Hepatocyte (in vitro differentiated cells): ENCODE measurements at regions not wholly inside any gene's neighbourhood (a gene's known extent, or its start where the extent isn't known, plus 50 kb on each side); places are given as distances from the start of the nearest gene placed in this dataset.

Experiments used
- EZH2 ChIP-seq: fragments of 200-600 bp; sonication (generic); IDR thresholded peaks from 2 replicates; pipeline ENCODE4 v1.6.1; 2016; ENCODE audit warnings: antibody characterized with exemption, mild to moderate bottlenecking, borderline replicate concordance
- EZH2phosphoT487 ChIP-seq: fragments of 200-600 bp; sonication (generic); IDR thresholded peaks from one replicate; pipeline ENCODE4 v1.6.1; 2018; ENCODE audit warnings: antibody characterized with exemption, mild to moderate bottlenecking, low read depth, moderate library complexity; ENCODE audit not compliant: unreplicated experiment, severe bottlenecking
- TF ChIP-seq, protein P1 (sequence below): fragments of 200-600 bp; sonication (generic); IDR thresholded peaks from 2 replicates; pipeline ENCODE4 v1.5.1; 2016; ENCODE audit warnings: antibody characterized with exemption, mild to moderate bottlenecking; ENCODE audit not compliant: poor library complexity

- TF ChIP-seq, protein P1, sequence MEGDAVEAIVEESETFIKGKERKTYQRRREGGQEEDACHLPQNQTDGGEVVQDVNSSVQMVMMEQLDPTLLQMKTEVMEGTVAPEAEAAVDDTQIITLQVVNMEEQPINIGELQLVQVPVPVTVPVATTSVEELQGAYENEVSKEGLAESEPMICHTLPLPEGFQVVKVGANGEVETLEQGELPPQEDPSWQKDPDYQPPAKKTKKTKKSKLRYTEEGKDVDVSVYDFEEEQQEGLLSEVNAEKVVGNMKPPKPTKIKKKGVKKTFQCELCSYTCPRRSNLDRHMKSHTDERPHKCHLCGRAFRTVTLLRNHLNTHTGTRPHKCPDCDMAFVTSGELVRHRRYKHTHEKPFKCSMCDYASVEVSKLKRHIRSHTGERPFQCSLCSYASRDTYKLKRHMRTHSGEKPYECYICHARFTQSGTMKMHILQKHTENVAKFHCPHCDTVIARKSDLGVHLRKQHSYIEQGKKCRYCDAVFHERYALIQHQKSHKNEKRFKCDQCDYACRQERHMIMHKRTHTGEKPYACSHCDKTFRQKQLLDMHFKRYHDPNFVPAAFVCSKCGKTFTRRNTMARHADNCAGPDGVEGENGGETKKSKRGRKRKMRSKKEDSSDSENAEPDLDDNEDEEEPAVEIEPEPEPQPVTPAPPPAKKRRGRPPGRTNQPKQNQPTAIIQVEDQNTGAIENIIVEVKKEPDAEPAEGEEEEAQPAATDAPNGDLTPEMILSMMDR = no peak
- TF ChIP-seq EZH2phosphoT487 = no peak
- TF ChIP-seq EZH2 = no peak
Measured at GRCh38 chrX:69024161-69024736, 141.0 kb downstream of the PJA1 start.
